ENCODE measurements at regions not wholly inside any gene's neighbourhood (a gene's known extent, or its start where the extent isn't known, plus 50 kb on each side); places are given as distances from the start of the nearest gene placed in this dataset.
"Not testable (repeated sequence)": the region's sequence is repeated elsewhere in the genome, so short reads cannot be mapped to it uniquely, and the experiment has no call there.

DNA sequence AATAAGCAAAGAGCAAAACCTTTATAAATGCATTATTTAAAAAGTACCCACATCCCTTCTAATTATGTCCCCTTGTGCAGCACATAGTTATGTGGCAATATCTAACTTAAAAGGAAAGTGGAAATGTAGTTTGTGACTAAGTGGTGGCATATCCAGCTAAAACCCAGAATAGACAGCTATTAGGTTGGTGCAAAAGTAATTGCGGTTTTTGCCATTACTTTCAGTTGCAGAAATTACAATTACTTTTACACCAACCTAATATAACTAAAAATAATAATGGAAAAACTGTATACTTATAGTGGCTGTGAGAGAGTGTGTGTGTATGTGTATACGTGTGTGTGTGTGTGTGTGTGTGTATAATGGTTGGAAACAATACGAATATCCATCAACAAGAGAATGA is 1108.1 kb upstream of the CNTN5 start:
- ChIA-PET CTCF (no interaction called here), POLR2A (no interaction called here)
- Histone ChIP-seq H4K20me1 (replicated peaks; ENCODE audit: control insufficient read depth, extremely low read depth, insufficient read depth, low read length) (no peaks in the 10 kb centered on the region), H3K9ac (replicated peaks; ENCODE audit: extremely low read depth, insufficient read depth, low read length) (no peak overlapping the region), H3K9me3 (replicated peaks; ENCODE audit: control insufficient read depth, insufficient read depth, low read length) (no peaks in the 10 kb centered on the region), H3K27ac (ENCODE audit: insufficient read depth, low read depth, low read length) (no peak overlapping the region), H3K4me3 (replicated peaks in 1 of 3; ENCODE audit: insufficient read depth in 1 of 3, low read depth in 1 of 3, low read length in 3 of 3) (no peak overlapping the region), H3K36me3 (ENCODE audit: control insufficient read depth in 2 of 2, extremely low read depth in 1 of 2, insufficient read depth in 2 of 2, low read length in 2 of 2) (no peaks in the 10 kb centered on the region), H3K79me2 (ENCODE audit: control insufficient read depth, insufficient read depth, low read length) (no peaks in the 10 kb centered on the region), H3K9me1 (replicated peaks; ENCODE audit: control insufficient read depth, extremely low read depth, insufficient read depth, low read length) (no peaks in the 10 kb centered on the region), H3K4me1 (ENCODE audit: control insufficient read depth, extremely low read depth, insufficient read depth, low read length) (no peaks in the 10 kb centered on the region), H3K4me2 (ENCODE audit: insufficient read depth, low read length) (no peak overlapping the region), H2AFZ (ENCODE audit: low read depth, low read length) (no peak overlapping the region), H3K27me3 (ENCODE audit: control insufficient read depth in 2 of 2, insufficient read depth in 2 of 2, low read length in 2 of 2) (no peaks in the 10 kb centered on the region)
- intact Hi-C loops (cut with micrococcal nuclease) (no loop called here), dilution Hi-C loops (cut with MboI; ENCODE audit: extremely low pct_ligation_motif_present, low sequenced_read_pairs) (no loop called here)
- TF ChIP-seq FOS (IDR thresholded peaks at IDR 0.05; ENCODE audit: borderline replicate concordance, insufficient read depth, low read length) (no peak), GATA2 (IDR thresholded peaks at IDR 0.05; ENCODE audit: insufficient read depth, insufficient read length, low read depth, low read length) (no peak), POLR2AphosphoS5 (IDR thresholded peaks at IDR 0.05; ENCODE audit: insufficient read depth, low read depth, low read length) (no peak), POLR2A (IDR thresholded peaks at IDR 0.05; ENCODE audit: low read depth, low read length) (no peak), JUN (IDR thresholded peaks at IDR 0.05; ENCODE audit: borderline replicate concordance, insufficient read depth, insufficient read length, low read depth) (no peak), EZH2 (IDR thresholded peaks at IDR 0.05; ENCODE audit: borderline replicate concordance, low read depth, low read length, severe bottlenecking) (no peak)
- TF ChIP-seq, protein P1, sequence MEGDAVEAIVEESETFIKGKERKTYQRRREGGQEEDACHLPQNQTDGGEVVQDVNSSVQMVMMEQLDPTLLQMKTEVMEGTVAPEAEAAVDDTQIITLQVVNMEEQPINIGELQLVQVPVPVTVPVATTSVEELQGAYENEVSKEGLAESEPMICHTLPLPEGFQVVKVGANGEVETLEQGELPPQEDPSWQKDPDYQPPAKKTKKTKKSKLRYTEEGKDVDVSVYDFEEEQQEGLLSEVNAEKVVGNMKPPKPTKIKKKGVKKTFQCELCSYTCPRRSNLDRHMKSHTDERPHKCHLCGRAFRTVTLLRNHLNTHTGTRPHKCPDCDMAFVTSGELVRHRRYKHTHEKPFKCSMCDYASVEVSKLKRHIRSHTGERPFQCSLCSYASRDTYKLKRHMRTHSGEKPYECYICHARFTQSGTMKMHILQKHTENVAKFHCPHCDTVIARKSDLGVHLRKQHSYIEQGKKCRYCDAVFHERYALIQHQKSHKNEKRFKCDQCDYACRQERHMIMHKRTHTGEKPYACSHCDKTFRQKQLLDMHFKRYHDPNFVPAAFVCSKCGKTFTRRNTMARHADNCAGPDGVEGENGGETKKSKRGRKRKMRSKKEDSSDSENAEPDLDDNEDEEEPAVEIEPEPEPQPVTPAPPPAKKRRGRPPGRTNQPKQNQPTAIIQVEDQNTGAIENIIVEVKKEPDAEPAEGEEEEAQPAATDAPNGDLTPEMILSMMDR (IDR thresholded peaks at IDR 0.05; ENCODE audit: extremely low read depth in 1 of 2, insufficient read depth in 1 of 2, low read depth in 1 of 2, low read length in 2 of 2), result no peak
- FAIRE-seq, result no peak
- DNase-seq (ENCODE audit: low read depth, low spot score), result no peak
- no TSS peak for BruUV-seq (replicated peaks)

DNA sequence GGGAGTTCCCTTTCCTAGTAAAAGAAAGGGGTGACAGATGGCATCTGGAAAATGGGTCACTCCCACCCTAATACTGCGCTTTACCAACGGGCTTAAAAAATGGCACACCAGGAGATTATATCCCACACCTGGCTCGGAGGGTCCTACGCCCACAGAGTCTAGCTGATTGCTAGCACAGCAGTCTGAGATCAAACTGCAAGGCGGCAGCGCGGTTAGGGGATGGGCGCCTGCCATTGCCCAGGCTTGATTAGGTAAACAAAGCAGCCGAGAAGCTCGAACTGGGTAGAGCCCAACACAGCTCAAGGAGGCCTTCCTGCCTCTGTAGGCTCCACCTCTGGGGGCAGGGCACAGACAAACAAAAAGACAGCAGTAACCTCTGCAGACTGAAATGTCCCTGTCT is 1097.8 kb upstream of the CNTN5 start:
- FAIRE-seq; dilution Hi-C loops (cut with MboI; ENCODE audit: extremely low pct_ligation_motif_present, low sequenced_read_pairs); intact Hi-C loops (cut with micrococcal nuclease): not testable (repeated sequence)

More for the DNA sequence above, 1097.8 kb upstream of the CNTN5 start:
- H3K36me3 ChIP-seq (ENCODE audit: control insufficient read depth in 2 of 2, extremely low read depth in 1 of 2, insufficient read depth in 2 of 2, low read length in 2 of 2); H3K4me3 ChIP-seq (replicated peaks in 1 of 3; ENCODE audit: insufficient read depth in 1 of 3, low read depth in 1 of 3, low read length in 3 of 3); BruUV-seq (replicated peaks); DNase-seq (ENCODE audit: low read depth, low spot score); H3K9me3 ChIP-seq (replicated peaks; ENCODE audit: control insufficient read depth, insufficient read depth, low read length); H3K9me1 ChIP-seq (replicated peaks; ENCODE audit: control insufficient read depth, extremely low read depth, insufficient read depth, low read length); POLR2A ChIA-PET; H2AFZ ChIP-seq (ENCODE audit: low read depth, low read length); CTCF ChIA-PET; H4K20me1 ChIP-seq (replicated peaks; ENCODE audit: control insufficient read depth, extremely low read depth, insufficient read depth, low read length); H3K4me1 ChIP-seq (ENCODE audit: control insufficient read depth, extremely low read depth, insufficient read depth, low read length); H3K27me3 ChIP-seq (ENCODE audit: control insufficient read depth in 2 of 2, insufficient read depth in 2 of 2, low read length in 2 of 2); H3K9ac ChIP-seq (replicated peaks; ENCODE audit: extremely low read depth, insufficient read depth, low read length); H3K79me2 ChIP-seq (ENCODE audit: control insufficient read depth, insufficient read depth, low read length); H3K27ac ChIP-seq (ENCODE audit: insufficient read depth, low read depth, low read length); H3K4me2 ChIP-seq (ENCODE audit: insufficient read depth, low read length): not testable (repeated sequence)

Data from endothelial cell of umbilical vein (primary cell).